ENCODE measurements at regions not wholly inside any gene's neighbourhood (a gene's known extent, or its start where the extent isn't known, plus 50 kb on each side); places are given as distances from the start of the nearest gene placed in this dataset.

- TF ChIP-seq CTCF (IDR thresholded peaks at IDR 0.05; ENCODE audit: poor library complexity) (no peak), EZH2 (IDR thresholded peaks at IDR 0.05; ENCODE audit: borderline replicate concordance) (no peak)
Measured at GRCh38 chr16:88320947-88321634, 61.7 kb upstream of the ZNF469 start.

All from hepatocyte (in vitro differentiated cells).